ENCODE measurements at regions not wholly inside any gene's neighbourhood (a gene's known extent, or its start where the extent isn't known, plus 50 kb on each side); places are given as distances from the start of the nearest gene placed in this dataset.

- Histone ChIP-seq H3K4me2 (ENCODE audit: low read length) (no peak overlapping the region), H3K4me3 (ENCODE audit: low read depth, low read length) (no peak overlapping the region), H3K4me1 (no peaks in the 10 kb centered on the region), H3K36me3 (ENCODE audit: control insufficient read depth, insufficient read depth, low read length) (no peaks in the 10 kb centered on the region), H3K9ac (no peak overlapping the region), H3K79me2 (no peaks in the 10 kb centered on the region), H2AFZ (no peak overlapping the region), H3K9me3 (ENCODE audit: control insufficient read depth, low read length) (no peaks in the 10 kb centered on the region), H3K27me3 (ENCODE audit: control insufficient read depth, insufficient read depth, low read length) (no peaks in the 10 kb centered on the region), H3K27ac (no peak overlapping the region)
- TF ChIP-seq, protein P1, sequence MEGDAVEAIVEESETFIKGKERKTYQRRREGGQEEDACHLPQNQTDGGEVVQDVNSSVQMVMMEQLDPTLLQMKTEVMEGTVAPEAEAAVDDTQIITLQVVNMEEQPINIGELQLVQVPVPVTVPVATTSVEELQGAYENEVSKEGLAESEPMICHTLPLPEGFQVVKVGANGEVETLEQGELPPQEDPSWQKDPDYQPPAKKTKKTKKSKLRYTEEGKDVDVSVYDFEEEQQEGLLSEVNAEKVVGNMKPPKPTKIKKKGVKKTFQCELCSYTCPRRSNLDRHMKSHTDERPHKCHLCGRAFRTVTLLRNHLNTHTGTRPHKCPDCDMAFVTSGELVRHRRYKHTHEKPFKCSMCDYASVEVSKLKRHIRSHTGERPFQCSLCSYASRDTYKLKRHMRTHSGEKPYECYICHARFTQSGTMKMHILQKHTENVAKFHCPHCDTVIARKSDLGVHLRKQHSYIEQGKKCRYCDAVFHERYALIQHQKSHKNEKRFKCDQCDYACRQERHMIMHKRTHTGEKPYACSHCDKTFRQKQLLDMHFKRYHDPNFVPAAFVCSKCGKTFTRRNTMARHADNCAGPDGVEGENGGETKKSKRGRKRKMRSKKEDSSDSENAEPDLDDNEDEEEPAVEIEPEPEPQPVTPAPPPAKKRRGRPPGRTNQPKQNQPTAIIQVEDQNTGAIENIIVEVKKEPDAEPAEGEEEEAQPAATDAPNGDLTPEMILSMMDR (IDR thresholded peaks at IDR 0.05): no peak
Observed at GRCh38 chr2:151085181-151085611, 176.5 kb downstream of the RBM43 start.

GRCh38 chr2:151083856-151084795, 177.5 kb downstream of the RBM43 start:
- TF ChIP-seq, protein P1 (IDR thresholded peaks at IDR 0.05): no peak

GRCh38 chr2:151078889-151079288, 182.8 kb downstream of the RBM43 start:
- no peaks in the 10 kb centered on the region for H3K27me3 ChIP-seq (ENCODE audit: control insufficient read depth, insufficient read depth, low read length)
- TF ChIP-seq, protein P1 (IDR thresholded peaks at IDR 0.05): no peak
- H3K4me1 ChIP-seq: no peaks in the 10 kb centered on the region
- H3K9me3 ChIP-seq (ENCODE audit: control insufficient read depth, low read length): no peaks in the 10 kb centered on the region
- no peak overlapping the region for H3K27ac ChIP-seq
- no peak overlapping the region for H2AFZ ChIP-seq
- H3K79me2 ChIP-seq: no peaks in the 10 kb centered on the region
- H3K36me3 ChIP-seq (ENCODE audit: control insufficient read depth, insufficient read depth, low read length): no peaks in the 10 kb centered on the region
- H3K4me2 ChIP-seq (ENCODE audit: low read length): no peak overlapping the region
- H3K4me3 ChIP-seq (ENCODE audit: low read depth, low read length): no peak overlapping the region
- no peak overlapping the region for H3K9ac ChIP-seq

More at GRCh38 chr2:151083856-151084795, 177.5 kb downstream of the RBM43 start:
- Histone ChIP-seq H3K4me2 (ENCODE audit: low read length) (no peak overlapping the region), H3K36me3 (ENCODE audit: control insufficient read depth, insufficient read depth, low read length) (no peaks in the 10 kb centered on the region), H3K9me3 (ENCODE audit: control insufficient read depth, low read length) (no peaks in the 10 kb centered on the region), H3K9ac (no peak overlapping the region), H3K27me3 (ENCODE audit: control insufficient read depth, insufficient read depth, low read length) (no peaks in the 10 kb centered on the region), H3K79me2 (no peaks in the 10 kb centered on the region), H2AFZ (no peak overlapping the region), H3K4me1 (no peaks in the 10 kb centered on the region), H3K4me3 (ENCODE audit: low read depth, low read length) (no peak overlapping the region), H3K27ac (no peak overlapping the region)

GRCh38 chr2:151071906-151072305, 189.8 kb downstream of the RBM43 start:
- no peak overlapping the region for H3K4me2 ChIP-seq (ENCODE audit: low read length)
- H3K4me3 ChIP-seq (ENCODE audit: low read depth, low read length): no peak overlapping the region
- no peaks in the 10 kb centered on the region for H3K79me2 ChIP-seq
- TF ChIP-seq, protein P1 (IDR thresholded peaks at IDR 0.05): no peak
- H3K9ac ChIP-seq: no peak overlapping the region
- no peaks in the 10 kb centered on the region for H3K27me3 ChIP-seq (ENCODE audit: control insufficient read depth, insufficient read depth, low read length)
- H3K9me3 ChIP-seq (ENCODE audit: control insufficient read depth, low read length): no peaks in the 10 kb centered on the region
- no peak overlapping the region for H3K27ac ChIP-seq
- no peaks in the 10 kb centered on the region for H3K4me1 ChIP-seq
- H2AFZ ChIP-seq: no peak overlapping the region
- no peaks in the 10 kb centered on the region for H3K36me3 ChIP-seq (ENCODE audit: control insufficient read depth, insufficient read depth, low read length)
